ENCODE measurements at regions not wholly inside any gene's neighbourhood (a gene's known extent, or its start where the extent isn't known, plus 50 kb on each side); places are given as distances from the start of the nearest gene placed in this dataset.

DNA sequence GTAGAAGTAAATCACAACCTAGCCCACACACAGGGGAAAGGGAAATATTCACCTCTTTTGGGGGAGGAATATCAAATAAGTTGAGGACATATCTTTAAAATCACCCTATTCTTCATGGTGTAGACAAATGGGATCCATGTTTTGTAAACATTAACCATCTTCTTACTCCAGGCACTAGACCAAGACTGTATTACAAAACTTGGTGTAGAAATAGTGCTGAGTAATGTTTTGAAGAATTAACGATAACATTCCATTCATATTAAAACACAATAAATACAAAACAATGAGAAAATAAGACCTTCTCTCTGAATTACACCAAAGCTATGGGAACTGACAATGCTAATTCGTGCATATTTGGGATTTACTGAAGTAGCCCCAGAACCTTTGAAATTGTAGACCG lies 633.6 kb downstream of the BCL11B start:
- ChIA-PET POLR2A (ENCODE audit: unreplicated experiment) (no interaction called here), CTCF (no interaction called here)
- intact Hi-C loops (cut with micrococcal nuclease) = no loop called here
- H2BK20ac ChIP-seq (ENCODE audit: low read depth, low read length) = no peak overlapping the region
- no peaks in the 10 kb centered on the region for H3K36me3 ChIP-seq (ENCODE audit: control insufficient read depth, insufficient read depth, low read length)
- ATAC-seq (ENCODE audit: low read depth) = no peak
- H2AK5ac ChIP-seq (ENCODE audit: low read depth, low read length) = no peak overlapping the region
- H3K79me1 ChIP-seq (ENCODE audit: low read depth in 1 of 2, low read length in 2 of 2) = no peaks in the 10 kb centered on the region
- WGBS, 2 experiments (ENCODE audit: extremely low coverage in 2 of 2, insufficient read length in 1 of 2) = no CpG with 5 or more reads among the region's 3 CpGs
- no peak for TF ChIP-seq RAD21 (IDR thresholded peaks at IDR 0.05; ENCODE audit: low read length)
- TF ChIP-seq, protein P1, sequence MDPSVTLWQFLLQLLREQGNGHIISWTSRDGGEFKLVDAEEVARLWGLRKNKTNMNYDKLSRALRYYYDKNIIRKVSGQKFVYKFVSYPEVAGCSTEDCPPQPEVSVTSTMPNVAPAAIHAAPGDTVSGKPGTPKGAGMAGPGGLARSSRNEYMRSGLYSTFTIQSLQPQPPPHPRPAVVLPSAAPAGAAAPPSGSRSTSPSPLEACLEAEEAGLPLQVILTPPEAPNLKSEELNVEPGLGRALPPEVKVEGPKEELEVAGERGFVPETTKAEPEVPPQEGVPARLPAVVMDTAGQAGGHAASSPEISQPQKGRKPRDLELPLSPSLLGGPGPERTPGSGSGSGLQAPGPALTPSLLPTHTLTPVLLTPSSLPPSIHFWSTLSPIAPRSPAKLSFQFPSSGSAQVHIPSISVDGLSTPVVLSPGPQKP (IDR thresholded peaks at IDR 0.05; ENCODE audit: borderline replicate concordance, low read depth, low read length) = no peak
- TF ChIP-seq FOS (IDR thresholded peaks at IDR 0.05; ENCODE audit: low read depth, low read length) = no peak
- TF ChIP-seq, protein P2, sequence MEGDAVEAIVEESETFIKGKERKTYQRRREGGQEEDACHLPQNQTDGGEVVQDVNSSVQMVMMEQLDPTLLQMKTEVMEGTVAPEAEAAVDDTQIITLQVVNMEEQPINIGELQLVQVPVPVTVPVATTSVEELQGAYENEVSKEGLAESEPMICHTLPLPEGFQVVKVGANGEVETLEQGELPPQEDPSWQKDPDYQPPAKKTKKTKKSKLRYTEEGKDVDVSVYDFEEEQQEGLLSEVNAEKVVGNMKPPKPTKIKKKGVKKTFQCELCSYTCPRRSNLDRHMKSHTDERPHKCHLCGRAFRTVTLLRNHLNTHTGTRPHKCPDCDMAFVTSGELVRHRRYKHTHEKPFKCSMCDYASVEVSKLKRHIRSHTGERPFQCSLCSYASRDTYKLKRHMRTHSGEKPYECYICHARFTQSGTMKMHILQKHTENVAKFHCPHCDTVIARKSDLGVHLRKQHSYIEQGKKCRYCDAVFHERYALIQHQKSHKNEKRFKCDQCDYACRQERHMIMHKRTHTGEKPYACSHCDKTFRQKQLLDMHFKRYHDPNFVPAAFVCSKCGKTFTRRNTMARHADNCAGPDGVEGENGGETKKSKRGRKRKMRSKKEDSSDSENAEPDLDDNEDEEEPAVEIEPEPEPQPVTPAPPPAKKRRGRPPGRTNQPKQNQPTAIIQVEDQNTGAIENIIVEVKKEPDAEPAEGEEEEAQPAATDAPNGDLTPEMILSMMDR (conservative IDR thresholded peaks at IDR 0.05; ENCODE audit: low read depth, low read length) = no peak
- TF ChIP-seq SMC3 (IDR thresholded peaks at IDR 0.05; ENCODE audit: low read depth, low read length) = no peak
- no peak for TF ChIP-seq RFX5 (IDR thresholded peaks at IDR 0.05; ENCODE audit: low read depth, low read length)
- TF ChIP-seq CEBPB (IDR thresholded peaks at IDR 0.05; ENCODE audit: low read depth, low read length) = no peak
- TF ChIP-seq RCOR1 (IDR thresholded peaks at IDR 0.05; ENCODE audit: insufficient replicate concordance, low read length) = no peak
- no peak for TF ChIP-seq BHLHE40 (IDR thresholded peaks at IDR 0.05; ENCODE audit: low read depth, low read length)
- TF ChIP-seq, protein P3, sequence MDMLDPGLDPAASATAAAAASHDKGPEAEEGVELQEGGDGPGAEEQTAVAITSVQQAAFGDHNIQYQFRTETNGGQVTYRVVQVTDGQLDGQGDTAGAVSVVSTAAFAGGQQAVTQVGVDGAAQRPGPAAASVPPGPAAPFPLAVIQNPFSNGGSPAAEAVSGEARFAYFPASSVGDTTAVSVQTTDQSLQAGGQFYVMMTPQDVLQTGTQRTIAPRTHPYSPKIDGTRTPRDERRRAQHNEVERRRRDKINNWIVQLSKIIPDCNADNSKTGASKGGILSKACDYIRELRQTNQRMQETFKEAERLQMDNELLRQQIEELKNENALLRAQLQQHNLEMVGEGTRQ (IDR thresholded peaks at IDR 0.05; ENCODE audit: low read depth, low read length) = no peak
- no peak for TF ChIP-seq POLR2A (IDR thresholded peaks at IDR 0.05; ENCODE audit: low read depth, low read length)
- TF ChIP-seq CHD1 (IDR thresholded peaks at IDR 0.05; ENCODE audit: low read depth, low read length) = no peak
- TF ChIP-seq MAZ (IDR thresholded peaks at IDR 0.05; ENCODE audit: borderline replicate concordance, low read depth, low read length) = no peak
- no peak for TF ChIP-seq MAFK (IDR thresholded peaks at IDR 0.05; ENCODE audit: low read depth, low read length)
- no peak for TF ChIP-seq NFE2L2 (IDR thresholded peaks at IDR 0.05; ENCODE audit: low read depth, low read length)
- no peak for TF ChIP-seq MXI1 (IDR thresholded peaks at IDR 0.05; ENCODE audit: borderline replicate concordance, low read depth, low read length)
- H2BK120ac ChIP-seq (ENCODE audit: low read depth, low read length) = no peak overlapping the region
- peaks cover 18% of the 10 kb centered on the region for H3K9me3 ChIP-seq (ENCODE audit: control insufficient read depth, insufficient read depth, low read length)
- no peak overlapping the region for H3K4ac ChIP-seq (ENCODE audit: low read depth, low read length)
- H3K4me1 ChIP-seq (ENCODE audit: control insufficient read depth, insufficient read depth, low read length) = no peaks in the 10 kb centered on the region
- no peak overlapping the region for H2AK9ac ChIP-seq (replicated peaks; ENCODE audit: low read depth, low read length, poor library complexity)
- no peak overlapping the region for H2BK5ac ChIP-seq (ENCODE audit: low read depth, low read length, poor library complexity, severe bottlenecking)
- no peak overlapping the region for H3K18ac ChIP-seq (ENCODE audit: low read depth, low read length)
- no peak overlapping the region for H4K91ac ChIP-seq (ENCODE audit: insufficient read depth, low read depth, low read length)
- no peak overlapping the region for H2AFZ ChIP-seq (replicated peaks; ENCODE audit: low read length, poor library complexity)
- H3K4me3 ChIP-seq (ENCODE audit: insufficient read depth, low read depth, low read length) = no peak overlapping the region
- H3K9ac ChIP-seq (ENCODE audit: low read depth, low read length) = no peak overlapping the region
- DNase-seq = no peak
- H2BK15ac ChIP-seq (ENCODE audit: low read depth, low read length) = no peak overlapping the region
- H3K23ac ChIP-seq (ENCODE audit: low read depth, low read length) = no peak overlapping the region
- dilution Hi-C loops (cut with HindIII; ENCODE audit: low sequenced_read_pairs, unreplicated experiment) = no loop called here
- H3K27ac ChIP-seq (ENCODE audit: insufficient read depth, low read length) = no peak overlapping the region
- no peak overlapping the region for H3K4me2 ChIP-seq (ENCODE audit: low read depth, low read length)
- H3K9me1 ChIP-seq (ENCODE audit: insufficient read depth, low read length) = no peaks in the 10 kb centered on the region
- no peaks in the 10 kb centered on the region for H3K27me3 ChIP-seq (ENCODE audit: control insufficient read depth, insufficient read depth, low read length)
- H4K5ac ChIP-seq (ENCODE audit: low read depth, low read length) = no peak overlapping the region
- H4K8ac ChIP-seq (ENCODE audit: low read depth in 2 of 2, low read length in 2 of 2) = no peak overlapping the region
- H3K14ac ChIP-seq (replicated peaks; ENCODE audit: low read depth, low read length) = no peak overlapping the region
- no peak overlapping the region for H3K56ac ChIP-seq (ENCODE audit: extremely low read depth, insufficient read depth, low read length)
- no TSS peak for BruUV-seq (replicated peaks)
- H4K20me1 ChIP-seq (ENCODE audit: insufficient read depth, low read length) = no peaks in the 10 kb centered on the region
- in situ Hi-C loops (cut with MboI; ENCODE audit: low sequenced_read_pairs) = no loop called here

Measured in IMR-90 (cell line).